H1 (cell line): ENCODE measurements at regions not wholly inside any gene's neighbourhood (a gene's known extent, or its start where the extent isn't known, plus 50 kb on each side); places are given as distances from the start of the nearest gene placed in this dataset.

Experiments used
- CTCF ChIA-PET: fragments of 300-600 bp; sonication (Branson Sonifier 250); formaldehyde crosslinking; loops from one replicate; lab custom pipeline; 2021; ENCODE audit not compliant: partially characterized antibody; lab: Charles Lee
- POLR2A ChIA-PET: fragments of 300-600 bp; sonication (Branson Sonifier 250); formaldehyde crosslinking; loops from one replicate; lab custom pipeline; 2021; ENCODE audit warnings: inconsistent platforms; ENCODE audit not compliant: partially characterized antibody; lab: Charles Lee
- DNase-seq, 2 experiments: peaks; one replicate each; pipeline versions ENCODE4 v3.0.0 to v3.0.0-alpha.2; 2010 to 2022; ENCODE audit warnings: low spot score in 2 of 2, low read depth in 1 of 2, mixed read lengths in 1 of 2
- FAIRE-seq: peaks from 2 replicates; lab custom pipeline; 2011; peaks lifted over from hg19 to GRCh38; lab: Jason Lieb, UNC
- H2AFZ ChIP-seq: 2 replicates; pipeline ENCODE4 v1.8.1; 2012; ENCODE audit warnings: low read length, inconsistent platforms
- H2AK5ac ChIP-seq: 2 replicates; pipeline ENCODE4 v1.6.1; 2013; ENCODE audit warnings: low read depth, low read length
- H2BK120ac ChIP-seq: replicated peaks from 2 replicates; pipeline ENCODE3; 2013; ENCODE audit warnings: low read depth, low read length, inconsistent platforms
- H2BK12ac ChIP-seq: 2 replicates; pipeline ENCODE4 v1.6.1; 2013; ENCODE audit warnings: low read depth, low read length
- H2BK15ac ChIP-seq: 2 replicates; pipeline ENCODE4 v1.6.1; 2013; ENCODE audit warnings: low read length
- H2BK20ac ChIP-seq: 2 replicates; pipeline ENCODE4 v1.6.1; 2013; ENCODE audit warnings: low read length
- H2BK5ac ChIP-seq: 2 replicates; pipeline ENCODE4 v1.6.1; 2013; ENCODE audit warnings: low read depth, low read length
- H3K14ac ChIP-seq: 2 replicates; pipeline ENCODE4 v1.6.1; 2013; ENCODE audit warnings: inconsistent platforms; ENCODE audit not compliant: insufficient read length
- H3K18ac ChIP-seq: 2 replicates; pipeline ENCODE4 v1.6.1; 2013; ENCODE audit warnings: low read length; ENCODE audit errors: extremely low read depth
- H3K23ac ChIP-seq: 2 replicates; pipeline ENCODE4 v1.6.1; 2013; ENCODE audit warnings: inconsistent platforms; ENCODE audit not compliant: insufficient read length
- H3K23me2 ChIP-seq: 2 replicates; pipeline ENCODE4 v1.6.1; 2013; ENCODE audit warnings: low read depth, low read length
- H3K27ac ChIP-seq: 2 replicates; pipeline ENCODE4 v1.6.1; 2011; ENCODE audit warnings: low read depth, low read length, inconsistent platforms
- H3K27me3 ChIP-seq, 4 experiments: replicated peaks in 1 of 4; 1 replicate in 1 of 4; 2 replicates in 3 of 4; pipeline versions ENCODE4 v1.6.1 to v1.8.1; 2011 to 2013; ENCODE audit warnings: low read length in 3 of 4, mild to moderate bottlenecking in 3 of 4, inconsistent platforms in 2 of 4, mixed read lengths in 2 of 4, moderate library complexity in 1 of 4; ENCODE audit not compliant: control insufficient read depth in 3 of 4, insufficient read depth in 3 of 4; ENCODE audit errors: extremely low read depth in 1 of 4
- H3K36me3 ChIP-seq, 4 experiments: 2 replicates each; pipeline versions ENCODE4 v1.6.1 to v1.8.1; 2011 to 2013; ENCODE audit warnings: mild to moderate bottlenecking in 4 of 4, low read length in 3 of 4, moderate library complexity in 2 of 4, control low read depth in 1 of 4, inconsistent platforms in 1 of 4; ENCODE audit not compliant: insufficient read depth in 4 of 4, control insufficient read depth in 2 of 4
- H3K4ac ChIP-seq: replicated peaks from 2 replicates; pipeline ENCODE3; 2013; ENCODE audit warnings: low read length, low read depth, mixed read lengths, inconsistent platforms; ENCODE audit not compliant: insufficient read length
- H3K4me1 ChIP-seq, 4 experiments: replicated peaks in 1 of 4; 1 replicate in 1 of 4; 2 replicates in 3 of 4; pipeline versions ENCODE4 v1.6.1 to v1.8.1; 2011 to 2013; ENCODE audit warnings: low read length in 3 of 4, inconsistent platforms in 2 of 4, mixed read lengths in 1 of 4; ENCODE audit not compliant: insufficient read depth in 4 of 4, control insufficient read depth in 3 of 4
- H3K4me2 ChIP-seq, 2 experiments: 2 replicates each; pipeline versions ENCODE4 v1.6.1 to v1.8.1; 2011 to 2013; ENCODE audit warnings: low read depth in 2 of 2, low read length in 2 of 2, control low read depth in 1 of 2, inconsistent platforms in 1 of 2, mild to moderate bottlenecking in 1 of 2; ENCODE audit not compliant: insufficient read depth in 1 of 2
- H3K4me3 ChIP-seq, 4 experiments: fragments of 200-600, 300-600 bp in 1 of 4; sonication (generic), shearing (Covaris generic), sonication (Bioruptor Twin) in 1 of 4; 2 replicates each; pipeline versions ENCODE4 v1.5.1 to v1.8.1; 2011 to 2016; ENCODE audit warnings: low read length in 4 of 4, low read depth in 3 of 4, control low read depth in 2 of 4, inconsistent platforms in 2 of 4, mild to moderate bottlenecking in 2 of 4, mixed read lengths in 1 of 4, moderate library complexity in 1 of 4; ENCODE audit not compliant: insufficient read depth in 2 of 4; ENCODE audit errors: extremely low read depth in 1 of 4
- H3K56ac ChIP-seq: replicated peaks from 2 replicates; pipeline ENCODE3; 2013; ENCODE audit warnings: low read depth, mild to moderate bottlenecking, mixed read lengths, low read length, inconsistent platforms; ENCODE audit not compliant: insufficient read length
- H3K79me1 ChIP-seq: 2 replicates; pipeline ENCODE4 v1.6.1; 2013; ENCODE audit warnings: low read depth, low read length, control low read depth
- H3K79me2 ChIP-seq, 2 experiments: 2 replicates each; pipeline versions ENCODE4 v1.6.1 to v1.8.1; 2012 to 2013; ENCODE audit warnings: low read length in 2 of 2, mild to moderate bottlenecking in 2 of 2, inconsistent platforms in 1 of 2; ENCODE audit not compliant: insufficient read depth in 2 of 2, control insufficient read depth in 1 of 2
- H3K9ac ChIP-seq, 4 experiments: replicated peaks in 1 of 4; 1 replicate in 1 of 4; 2 replicates in 3 of 4; pipeline versions ENCODE4 v1.6.1 to v1.8.1; 2011 to 2013; ENCODE audit warnings: low read depth in 3 of 4, low read length in 3 of 4, control low read depth in 2 of 4, mild to moderate bottlenecking in 2 of 4, moderate library complexity in 2 of 4, inconsistent platforms in 1 of 4; ENCODE audit errors: extremely low read depth in 1 of 4
- H3K9me3 ChIP-seq, 2 experiments: 2 replicates each; pipeline versions ENCODE4 v1.6.1 to v1.8.1; 2012 to 2013; ENCODE audit warnings: mild to moderate bottlenecking in 2 of 2, moderate library complexity in 2 of 2, control low read depth in 1 of 2, inconsistent platforms in 1 of 2, low read depth in 1 of 2, low read length in 1 of 2, mixed read lengths in 1 of 2; ENCODE audit not compliant: insufficient read depth in 2 of 2
- H4K20me1 ChIP-seq, 2 experiments: replicated peaks in 1 of 2; 2 replicates each; pipeline versions ENCODE3 to v1.8.1; 2011 to 2013; ENCODE audit warnings: inconsistent platforms in 2 of 2, low read length in 2 of 2, mild to moderate bottlenecking in 1 of 2; ENCODE audit not compliant: insufficient read depth in 2 of 2, control insufficient read depth in 1 of 2
- H4K5ac ChIP-seq: 2 replicates; pipeline ENCODE4 v1.6.1; 2013; ENCODE audit warnings: low read length, low read depth, mixed read lengths, inconsistent platforms; ENCODE audit not compliant: insufficient read length
- H4K8ac ChIP-seq: 2 replicates; pipeline ENCODE4 v1.8.0; 2013; ENCODE audit warnings: mild to moderate bottlenecking, moderate library complexity, low read length, inconsistent platforms; ENCODE audit not compliant: insufficient read depth; ENCODE audit errors: extremely low read depth
- H4K91ac ChIP-seq: replicated peaks from 2 replicates; pipeline ENCODE3; 2013; ENCODE audit warnings: low read length, mixed read lengths, inconsistent platforms; ENCODE audit not compliant: insufficient read length
- SP4 ChIP-seq: IDR thresholded peaks from 2 replicates; pipeline ENCODE4 v1.6.1; 2012; ENCODE audit warnings: low read length, inconsistent platforms
- WGBS, 2 experiments: shearing (Covaris generic) in 1 of 2; methylation state at CpG; one replicate each; pipeline versions ENCODE4 v1.1.6 to v1.1.7; 2013 to 2015; ENCODE audit warnings: low lambda C conversion rate in 2 of 2, mixed read lengths in 2 of 2, inconsistent platforms in 1 of 2, low coverage in 1 of 2, missing lambda C conversion rate in 1 of 2; ENCODE audit not compliant: insufficient replicate concordance in 2 of 2, insufficient coverage in 1 of 2, insufficient read length in 1 of 2; ENCODE audit errors: extremely low coverage in 1 of 2, missing lambda C conversion rate in 1 of 2; 5-methylcytosine and 5-hydroxymethylcytosine counted together
- TF ChIP-seq, protein P1 (sequence below): IDR thresholded peaks from 2 replicates; pipeline ENCODE4 v1.6.1; 2012; ENCODE audit warnings: inconsistent platforms

DNA sequence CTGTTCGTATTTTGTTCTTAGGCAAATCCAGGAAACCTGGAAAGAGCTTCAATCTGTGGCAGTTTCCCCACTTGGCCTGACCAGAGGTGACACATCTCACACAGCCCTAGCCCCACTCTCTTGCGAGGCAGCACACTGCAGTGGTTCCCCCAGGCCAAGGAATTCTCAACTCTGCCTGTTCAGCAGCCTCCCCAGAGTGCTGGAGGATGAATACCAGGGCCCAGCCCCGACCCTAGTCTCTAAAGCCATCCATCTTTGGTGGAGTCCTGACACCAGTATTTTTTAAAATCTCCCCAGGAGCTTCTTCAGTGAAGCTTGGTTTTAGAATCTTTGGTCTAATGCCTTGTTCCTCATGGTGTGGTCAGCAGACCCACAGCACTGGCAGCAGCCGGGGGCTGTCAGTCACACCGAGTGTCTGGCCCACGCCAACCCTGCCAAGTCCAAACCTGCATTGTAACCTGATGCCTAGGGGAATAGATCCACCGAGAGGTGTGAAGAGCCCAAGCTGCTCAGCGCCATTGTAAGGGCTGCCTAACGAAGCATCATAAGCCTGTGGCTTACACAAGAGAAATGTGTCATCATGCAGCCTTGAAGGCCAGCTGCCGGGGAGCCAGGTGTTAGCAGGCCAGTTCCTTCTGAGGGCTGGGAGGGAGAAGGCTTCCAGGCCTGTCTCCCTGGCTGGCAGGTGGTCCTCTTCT lies 428.7 kb upstream of the ID2 start:
- Histone ChIP-seq H3K4me1 (peaks cover 3 to 18% (median 17%) of the 10 kb centered on the region in 4 experiments), H3K14ac (no peak overlapping the region), H3K79me2 (no peaks in the 10 kb centered on the region), H4K91ac (peak overlapping the region; percentile 87), H3K9ac (no peak overlapping the region), H2BK120ac (peak overlapping the region; percentile 62), H3K36me3 (no peaks in the 10 kb centered on the region), H3K79me1 (no peaks in the 10 kb centered on the region), H3K27me3 (no peaks in the 10 kb centered on the region; a peak in 2 of 7 replicates), H3K4ac (peak overlapping the region; percentile 60), H2BK12ac (peak overlapping the region; percentile 69; the same call in 1 of the 2 replicates), H3K27ac (no peak overlapping the region), H3K18ac (peak overlapping the region; percentile 62), H2BK20ac (peak overlapping the region; percentile 80; the same call in 1 of the 2 replicates), H2BK15ac (peak overlapping the region; percentile 26; the same call in 1 of the 2 replicates), H4K8ac (no peak overlapping the region; the same call in 1 of the 2 replicates), H2AK5ac (0 out of 2 replicates have a peak overlapping the region, but pooled peaks have one; percentile 18), H4K5ac (no peak overlapping the region), H3K4me3 (no peak overlapping the region), H3K9me3 (peaks cover 7 to 14% of the 10 kb centered on the region in 2 experiments), H3K4me2 (no peak overlapping the region), H3K23me2 (no peaks in the 10 kb centered on the region), H2BK5ac (peak overlapping the region; percentile 29; the same call in 1 of the 2 replicates), H3K23ac (no peak overlapping the region), H3K56ac (no peak overlapping the region), H4K20me1 (no peaks in the 10 kb centered on the region), H2AFZ (no peak overlapping the region)
- CTCF ChIA-PET: interaction anchor here (0.7 to 1.9 kb wide), 4 partner anchors 35 to 389 kb away, joined by 3 to 4 read pairs (median 4); no protein-coding TSS in a partner anchor
- FAIRE-seq: no peak
- WGBS, 2 experiments: 81% methylated on average over 10 of the region's 10 CpGs; no CpG with 5 or more reads in 1 of the 2 experiments
- POLR2A ChIA-PET: interaction anchor here (1.0 kb wide), 1 partner anchor 429 kb away, joined by 3 read pairs; the partner anchor contains the start of gene ID2
- DNase-seq: no peak
- no peak for TF ChIP-seq SP4
- TF ChIP-seq, protein P1, sequence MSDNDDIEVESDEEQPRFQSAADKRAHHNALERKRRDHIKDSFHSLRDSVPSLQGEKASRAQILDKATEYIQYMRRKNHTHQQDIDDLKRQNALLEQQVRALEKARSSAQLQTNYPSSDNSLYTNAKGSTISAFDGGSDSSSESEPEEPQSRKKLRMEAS: peak; percentile 26; the same call in 1 of the 2 replicates
